ENCODE measurements at regions not wholly inside any gene's neighbourhood (a gene's known extent, or its start where the extent isn't known, plus 50 kb on each side); places are given as distances from the start of the nearest gene placed in this dataset.
"Not testable (repeated sequence)": the region's sequence is repeated elsewhere in the genome, so short reads cannot be mapped to it uniquely, and the experiment has no call there.

GRCh38 chr14:37745657-37746056 is 150.2 kb downstream of the TTC6 start:
- Histone ChIP-seq H3K4me1 (no peaks in the 10 kb centered on the region), H3K9me3 (no peaks in the 10 kb centered on the region), H3K36me3 (no peaks in the 10 kb centered on the region), H3K27me3 (no peaks in the 10 kb centered on the region), H3K4me3 (no peak overlapping the region), H3K27ac (no peak overlapping the region)
- intact Hi-C loops (cut with DNase I), result no loop called here
- WGBS, 2 donors, result 83 to 89% methylated on average over 2 of the region's 2 CpGs
- no peak for DNase-seq
- TF ChIP-seq POLR2A (IDR thresholded peaks at IDR 0.05) (no peak), EP300 (IDR thresholded peaks at IDR 0.05) (no peak), CTCF (IDR thresholded peaks at IDR 0.05) (no peak), POLR2AphosphoS5 (IDR thresholded peaks at IDR 0.05) (no peak)

- 90 to 95% methylated on average over 1 of the region's 1 CpG for WGBS, 2 donors
- no peaks in the 10 kb centered on the region for H3K4me1 ChIP-seq
- no peak for TF ChIP-seq CTCF (IDR thresholded peaks at IDR 0.05)
- no peak for TF ChIP-seq EP300 (IDR thresholded peaks at IDR 0.05)
- no peak for TF ChIP-seq POLR2AphosphoS5 (IDR thresholded peaks at IDR 0.05)
- TF ChIP-seq POLR2A (IDR thresholded peaks at IDR 0.05), result no peak
- H3K27me3 ChIP-seq, result no peaks in the 10 kb centered on the region
- H3K4me3 ChIP-seq, result no peak overlapping the region
- no peaks in the 10 kb centered on the region for H3K36me3 ChIP-seq
- no peak for DNase-seq
- H3K9me3 ChIP-seq, result no peaks in the 10 kb centered on the region
- no peak overlapping the region for H3K27ac ChIP-seq
- intact Hi-C loops (cut with DNase I), result no loop called here
Observed at GRCh38 chr14:37746140-37746832, 150.9 kb downstream of the TTC6 start.

GRCh38 chr14:37753459-37753858 is 158.0 kb downstream of the TTC6 start:
- no peak overlapping the region for H3K4me3 ChIP-seq
- no peak for TF ChIP-seq POLR2A (IDR thresholded peaks at IDR 0.05)
- TF ChIP-seq EP300 (IDR thresholded peaks at IDR 0.05), result no peak
- no peak for TF ChIP-seq POLR2AphosphoS5 (IDR thresholded peaks at IDR 0.05)
- no peak for TF ChIP-seq CTCF (IDR thresholded peaks at IDR 0.05)
- H3K36me3 ChIP-seq, result no peaks in the 10 kb centered on the region
- intact Hi-C loops (cut with DNase I), result no loop called here
- no peaks in the 10 kb centered on the region for H3K9me3 ChIP-seq
- DNase-seq, result no peak
- no peak overlapping the region for H3K27ac ChIP-seq
- no peaks in the 10 kb centered on the region for H3K27me3 ChIP-seq
- H3K4me1 ChIP-seq, result no peaks in the 10 kb centered on the region
- WGBS, 2 donors, result 71 to 84% methylated on average over 5 of the region's 5 CpGs

DNA sequence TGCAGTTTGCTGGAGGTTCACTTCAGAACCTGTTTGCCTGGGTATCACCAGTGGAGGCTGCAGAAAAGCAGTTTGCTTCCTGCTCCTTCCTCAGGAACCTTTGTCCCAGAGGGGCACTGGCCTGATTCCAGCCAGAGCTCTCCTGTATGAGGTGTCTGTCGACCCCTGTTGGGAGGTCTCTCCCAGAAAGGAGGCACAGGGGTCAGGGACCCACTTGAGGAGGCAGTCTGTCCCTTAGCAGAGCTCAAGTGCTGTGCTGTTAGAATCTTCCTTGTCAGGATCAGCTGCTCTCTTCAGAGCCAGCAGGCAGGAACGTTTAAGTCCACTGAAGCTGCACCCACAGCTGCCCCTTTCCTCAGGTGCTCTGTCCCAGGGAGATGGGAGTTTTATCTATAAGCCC is 164.8 kb downstream of the TTC6 start:
- H3K4me3 ChIP-seq; DNase-seq; H3K9me3 ChIP-seq; H3K27ac ChIP-seq; intact Hi-C loops (cut with DNase I); H3K27me3 ChIP-seq; H3K36me3 ChIP-seq; H3K4me1 ChIP-seq: not testable (repeated sequence)
- 33 to 57% methylated on average over 2 of the region's 2 CpGs for WGBS, 2 donors

DNA sequence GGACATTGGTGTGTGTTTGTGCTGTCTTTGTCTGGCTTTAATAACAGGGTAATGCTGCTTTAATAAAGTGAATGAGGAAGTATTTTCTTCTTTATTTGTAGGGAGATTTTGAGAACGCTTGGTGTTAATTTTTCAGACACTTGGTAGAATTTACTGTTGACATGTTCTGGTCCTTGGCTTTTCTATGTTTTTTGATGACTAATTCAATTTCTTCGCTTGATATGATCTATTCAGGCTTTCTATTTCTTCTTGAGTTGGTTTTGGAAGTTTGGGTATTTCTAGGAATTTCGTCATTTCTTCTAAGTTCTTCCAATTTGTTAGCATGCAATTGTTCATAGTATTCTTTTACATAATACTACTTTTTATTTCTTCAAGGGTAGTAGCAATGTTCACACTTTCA is 167.8 kb downstream of the TTC6 start:
- no peaks in the 10 kb centered on the region for H3K36me3 ChIP-seq
- WGBS, 2 donors, result 92 to 96% methylated on average over 3 of the region's 3 CpGs
- H3K4me1 ChIP-seq, result no peaks in the 10 kb centered on the region
- DNase-seq, result no peak
- H3K27me3 ChIP-seq, result no peaks in the 10 kb centered on the region
- intact Hi-C loops (cut with DNase I), result no loop called here
- no peak overlapping the region for H3K27ac ChIP-seq
- H3K9me3 ChIP-seq, result no peaks in the 10 kb centered on the region
- no peak for TF ChIP-seq EP300 (IDR thresholded peaks at IDR 0.05)
- no peak for TF ChIP-seq POLR2A (IDR thresholded peaks at IDR 0.05)
- TF ChIP-seq POLR2AphosphoS5 (IDR thresholded peaks at IDR 0.05), result no peak
- no peak for TF ChIP-seq CTCF (IDR thresholded peaks at IDR 0.05)
- no peak overlapping the region for H3K4me3 ChIP-seq

DNA sequence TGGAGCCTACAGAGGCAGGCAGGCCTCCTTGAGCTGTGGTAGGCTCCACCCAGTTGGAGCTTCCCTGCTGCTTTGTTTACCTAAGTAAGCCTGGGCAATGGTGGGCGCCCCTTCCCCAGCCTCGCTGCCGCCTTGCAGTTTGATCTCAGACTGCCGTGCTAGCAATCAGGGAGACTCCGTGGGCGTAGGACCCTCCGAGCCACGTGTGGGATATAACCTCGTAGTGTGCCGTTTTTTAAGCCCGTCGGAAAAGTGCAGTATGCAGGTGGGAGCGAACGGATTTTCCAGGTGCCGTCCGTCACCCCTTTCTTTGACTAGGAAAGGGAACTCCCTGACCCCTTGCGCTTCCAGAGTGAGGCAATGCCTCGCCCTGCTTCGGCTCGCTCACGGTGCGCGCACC is 176.9 kb downstream of the TTC6 start:
- WGBS, 2 donors, result 88 to 96% methylated on average over 23 of the region's 23 CpGs
- intact Hi-C loops (cut with DNase I); H3K9me3 ChIP-seq; DNase-seq; H3K4me3 ChIP-seq; H3K4me1 ChIP-seq; H3K27me3 ChIP-seq; H3K36me3 ChIP-seq; H3K27ac ChIP-seq: not testable (repeated sequence)
